ENCODE measurements at regions not wholly inside any gene's neighbourhood (a gene's known extent, or its start where the extent isn't known, plus 50 kb on each side); places are given as distances from the start of the nearest gene placed in this dataset.

DNA sequence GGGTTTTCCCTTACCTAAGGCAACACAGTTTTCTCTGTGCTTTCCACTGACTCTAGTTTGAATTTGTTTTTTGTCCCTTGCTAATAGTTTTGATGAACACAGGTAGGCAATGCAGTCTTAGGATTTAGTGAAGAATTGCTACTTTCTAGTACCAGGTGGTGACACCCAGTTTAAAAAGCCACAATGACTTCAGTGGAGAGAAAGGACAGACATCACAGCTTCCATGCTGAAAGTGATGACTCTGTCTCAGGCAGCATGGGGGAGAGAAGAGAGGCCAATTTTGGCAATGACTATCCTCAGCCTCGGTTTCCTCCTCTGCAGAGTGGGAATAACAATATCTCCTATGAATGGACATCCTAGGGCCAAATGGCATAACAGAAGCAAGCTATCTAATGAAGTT is 118.8 kb downstream of the AXIN2 start:
- DNase-seq, result no peak

DNA sequence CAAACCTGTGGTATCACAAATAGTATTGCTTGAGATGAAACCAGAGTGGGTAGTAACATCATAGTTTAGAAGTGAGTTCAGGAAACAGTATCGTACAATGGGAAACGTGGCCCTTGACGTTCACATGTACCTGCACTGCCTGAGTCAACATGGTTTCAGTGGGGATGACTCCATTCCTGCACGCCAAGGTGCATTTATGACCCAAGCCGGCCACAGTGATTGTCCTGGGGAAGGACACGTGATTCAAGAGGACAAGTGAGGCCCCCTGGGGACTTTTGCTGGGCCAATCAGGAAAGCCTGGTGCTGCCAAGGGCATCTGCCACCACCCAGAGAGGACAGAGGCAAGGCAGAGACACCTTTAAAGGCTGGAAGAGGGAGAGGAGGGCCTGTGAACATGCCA is 119.2 kb downstream of the AXIN2 start:
- DNase-seq, result no peak

DNA sequence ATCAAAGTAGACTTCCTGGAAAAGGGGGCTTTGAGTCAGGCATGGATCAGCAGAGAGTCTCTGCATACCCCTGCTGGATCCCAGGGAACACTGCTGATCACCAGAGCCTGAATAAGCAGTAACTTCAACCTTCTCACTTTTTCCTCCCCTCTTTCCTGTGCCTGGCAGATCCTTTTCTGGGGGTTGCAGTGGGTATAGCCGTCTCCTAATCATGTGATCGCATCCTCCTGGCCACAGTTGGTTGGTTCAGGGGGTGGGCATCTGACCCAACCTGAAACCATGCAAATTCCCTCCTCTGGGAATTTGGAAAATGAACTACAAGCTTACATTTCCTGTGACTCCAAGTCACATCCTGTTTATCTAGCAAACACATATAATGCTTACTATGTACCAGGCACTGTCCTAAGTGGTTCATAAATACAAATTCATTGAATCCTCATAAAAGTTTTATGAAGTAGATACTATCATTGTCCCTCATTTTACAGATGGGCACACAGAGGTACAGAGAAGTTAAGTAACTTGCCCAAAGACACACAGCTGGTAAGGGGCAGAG is 120.3 kb downstream of the AXIN2 start:
- no peak for DNase-seq

DNA sequence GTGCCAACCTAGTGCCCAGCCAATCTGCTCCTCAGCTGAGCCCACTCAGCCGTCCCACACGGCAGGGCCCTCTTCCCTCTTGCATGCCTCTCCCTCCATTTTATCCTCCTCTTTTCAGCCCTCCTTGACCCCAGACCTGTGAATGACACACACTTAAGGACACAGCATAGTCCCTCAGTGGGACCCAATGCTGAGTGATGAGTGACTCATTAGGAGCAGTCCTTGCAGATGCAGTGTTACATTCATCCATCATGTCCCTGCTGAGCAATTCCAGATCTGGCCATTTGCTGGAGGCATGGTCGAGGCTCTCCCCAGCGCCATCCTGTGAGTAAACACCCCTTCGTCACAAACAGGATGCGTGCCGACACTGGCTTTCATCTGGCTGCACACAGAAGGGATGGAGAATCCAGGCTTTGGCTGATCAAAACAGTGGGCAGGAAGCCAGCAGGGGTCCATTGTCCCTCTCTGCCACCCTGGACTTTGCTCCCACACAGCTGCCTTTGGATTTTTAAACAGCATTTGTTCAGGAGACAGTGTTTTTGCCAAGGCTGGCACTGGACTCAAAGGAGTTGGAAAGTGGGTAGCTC is 122.6 kb downstream of the AXIN2 start:
- no peak for DNase-seq

DNA sequence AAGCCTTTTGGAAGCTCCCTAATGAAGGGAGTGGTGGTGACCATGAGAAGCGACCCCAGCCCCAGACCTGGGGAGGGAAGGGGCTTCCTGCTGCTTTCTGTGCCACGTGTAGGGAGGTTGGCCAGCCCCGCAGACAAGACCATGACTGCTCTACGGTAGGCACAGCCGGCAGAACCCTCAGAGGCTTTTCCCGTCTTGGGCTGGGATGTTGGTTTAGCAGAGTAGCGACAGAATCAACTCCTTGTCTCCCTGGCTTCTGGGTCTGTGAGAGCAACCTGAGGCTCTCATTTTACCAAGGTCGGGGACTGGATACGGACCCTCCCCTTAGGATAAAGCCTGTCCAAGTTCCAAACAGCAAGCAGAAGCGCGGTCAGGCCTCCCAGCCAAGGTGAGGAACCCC is 123.3 kb downstream of the AXIN2 start:
- DNase-seq, result no peak

DNA sequence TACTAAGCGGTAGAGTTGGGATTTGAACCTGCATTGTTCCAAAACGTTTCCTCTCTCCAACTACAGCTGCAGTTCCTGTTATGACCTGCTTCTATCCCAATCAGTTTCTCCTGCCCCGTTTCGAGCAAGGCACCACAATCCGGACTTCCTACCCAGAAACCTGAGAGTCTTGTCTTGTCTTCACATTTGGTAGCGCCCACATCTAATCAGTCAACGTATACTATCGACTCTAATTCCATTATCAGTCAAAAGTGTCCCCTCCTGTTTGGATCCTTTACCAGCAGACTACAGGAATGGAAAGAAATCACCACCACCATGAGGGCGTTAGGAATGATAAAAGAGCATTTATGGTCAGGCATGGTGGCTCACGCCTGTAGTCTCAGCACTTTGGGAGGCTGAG is 124.6 kb downstream of the AXIN2 start:
- DNase-seq, result no peak

DNA sequence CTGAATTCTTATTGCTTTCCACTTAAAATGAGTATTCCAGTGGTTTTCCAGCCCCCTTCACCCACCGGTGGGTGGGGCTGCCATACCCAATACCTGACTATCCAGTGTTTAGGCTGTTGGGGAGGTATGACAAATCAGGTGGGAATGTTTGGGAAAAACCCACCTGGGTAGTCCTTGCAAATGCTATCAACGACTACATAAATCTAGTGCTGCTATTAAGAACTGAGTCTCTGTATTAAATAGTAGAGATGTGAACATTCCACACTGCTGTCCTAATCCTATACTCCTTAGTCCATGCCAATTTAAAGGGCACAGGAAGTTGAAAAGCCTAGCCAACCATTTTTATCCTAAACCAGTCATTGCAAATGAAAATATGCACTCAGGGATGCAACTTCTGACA is 126.6 kb downstream of the AXIN2 start:
- no peak for DNase-seq

DNA sequence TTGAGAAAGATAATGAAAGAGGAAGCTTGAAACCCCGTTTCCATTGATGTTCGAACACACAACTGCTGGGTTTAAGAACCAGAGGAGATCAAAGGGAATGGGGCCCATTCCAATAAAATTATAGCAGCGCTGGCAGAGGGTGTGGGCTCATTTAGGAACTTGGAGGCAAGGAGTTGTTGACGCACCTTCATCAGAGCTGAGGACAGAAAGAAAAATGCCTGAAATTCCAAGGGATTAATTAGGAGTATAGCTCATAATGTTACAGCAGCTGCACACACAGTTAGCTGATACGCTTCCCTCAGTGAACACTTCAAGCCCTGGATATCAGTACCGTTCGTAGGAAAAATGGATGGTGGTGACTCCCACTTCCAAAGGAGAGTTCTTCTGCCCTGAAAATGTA is 127.2 kb downstream of the AXIN2 start:
- no peak for DNase-seq

DNA sequence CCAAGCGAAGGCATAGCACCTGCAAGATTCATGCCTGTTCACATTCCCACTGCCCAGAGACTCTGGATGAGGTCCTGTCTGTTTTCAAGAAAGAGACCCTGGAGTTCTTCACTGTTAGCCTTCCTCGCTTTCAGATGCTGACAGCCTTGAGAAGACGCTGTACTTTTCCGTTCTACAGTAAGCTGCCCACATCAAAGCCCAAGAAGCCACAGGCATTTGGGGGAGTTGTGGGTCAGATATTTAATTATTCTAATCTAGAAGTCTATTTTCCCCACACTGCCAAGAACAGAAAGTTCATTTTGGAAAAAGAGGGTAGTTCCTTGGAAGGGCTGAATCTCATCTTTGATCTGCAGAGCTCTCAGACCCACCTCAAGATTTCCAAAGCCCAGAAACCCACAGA is 127.9 kb downstream of the AXIN2 start:
- no peak for DNase-seq

DNA sequence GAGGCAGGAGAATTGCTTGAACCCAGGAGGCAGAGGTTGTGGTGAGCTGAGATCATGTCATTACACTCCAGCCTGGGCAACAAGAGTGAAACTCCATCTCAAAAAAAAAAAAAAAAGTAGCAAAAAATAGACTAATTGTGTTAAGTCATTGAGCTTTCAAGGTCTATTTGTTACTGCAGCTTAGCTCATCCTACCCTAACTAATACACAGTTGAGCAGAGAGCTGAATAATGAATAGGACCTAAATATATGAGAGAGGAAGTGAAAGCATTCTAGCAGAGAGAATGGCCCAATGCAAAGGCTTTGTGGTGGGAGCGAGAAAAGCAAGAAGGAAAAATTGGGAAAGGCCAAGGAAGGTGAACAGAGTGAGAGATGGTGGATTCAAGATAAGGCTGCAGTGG is 128.3 kb downstream of the AXIN2 start:
- DNase-seq, result no peak

DNA sequence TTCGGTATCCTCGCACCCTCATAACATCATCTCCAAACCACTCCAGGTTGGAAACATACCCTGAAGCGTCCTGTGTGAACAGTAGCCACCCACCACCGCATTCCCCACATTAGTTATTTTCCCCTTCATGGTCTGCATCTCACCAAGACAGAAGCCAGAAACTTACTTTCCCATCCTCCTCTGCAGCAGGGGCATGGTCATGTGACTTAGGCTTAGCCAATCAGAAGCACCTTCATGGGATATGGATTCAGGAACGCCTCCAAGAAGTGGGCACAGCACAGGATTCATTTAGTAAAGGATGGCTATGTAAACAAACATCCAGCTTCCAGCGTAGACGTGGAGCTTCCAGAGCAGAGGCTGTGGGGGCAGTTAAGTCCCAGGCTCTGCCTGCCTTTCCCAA is 130.3 kb downstream of the AXIN2 start:
- no peak for DNase-seq

DNA sequence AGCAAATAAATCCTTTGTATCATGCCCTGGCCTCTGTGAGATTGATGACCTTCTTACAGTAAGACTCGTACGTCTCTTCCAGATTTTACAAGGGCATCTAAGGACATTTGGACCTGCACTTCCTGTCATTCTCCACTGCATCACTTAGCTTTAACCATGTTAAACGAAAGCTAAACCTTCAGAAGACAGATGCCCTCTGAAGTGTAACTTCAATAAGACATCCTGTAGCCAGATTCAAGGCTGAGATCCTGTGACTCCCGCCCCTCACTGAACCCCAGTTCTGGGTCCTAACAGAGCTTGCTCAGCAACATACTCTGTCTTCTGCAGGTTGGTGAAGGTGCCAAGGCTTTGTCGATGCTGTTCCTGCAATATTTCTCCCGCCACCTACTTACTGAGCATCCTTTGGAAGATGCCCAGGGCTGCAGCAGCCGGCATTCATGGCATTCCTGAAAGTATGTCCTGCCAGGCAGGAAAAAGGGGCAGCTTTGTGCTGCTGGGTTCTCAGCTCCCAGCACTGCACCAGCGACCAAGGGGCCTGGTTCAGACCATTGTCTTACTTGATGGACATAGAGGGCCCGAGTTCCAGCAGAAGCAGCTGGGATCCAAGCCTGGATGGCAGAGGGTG is 131.1 kb downstream of the AXIN2 start:
- DNase-seq, result no peak

DNA sequence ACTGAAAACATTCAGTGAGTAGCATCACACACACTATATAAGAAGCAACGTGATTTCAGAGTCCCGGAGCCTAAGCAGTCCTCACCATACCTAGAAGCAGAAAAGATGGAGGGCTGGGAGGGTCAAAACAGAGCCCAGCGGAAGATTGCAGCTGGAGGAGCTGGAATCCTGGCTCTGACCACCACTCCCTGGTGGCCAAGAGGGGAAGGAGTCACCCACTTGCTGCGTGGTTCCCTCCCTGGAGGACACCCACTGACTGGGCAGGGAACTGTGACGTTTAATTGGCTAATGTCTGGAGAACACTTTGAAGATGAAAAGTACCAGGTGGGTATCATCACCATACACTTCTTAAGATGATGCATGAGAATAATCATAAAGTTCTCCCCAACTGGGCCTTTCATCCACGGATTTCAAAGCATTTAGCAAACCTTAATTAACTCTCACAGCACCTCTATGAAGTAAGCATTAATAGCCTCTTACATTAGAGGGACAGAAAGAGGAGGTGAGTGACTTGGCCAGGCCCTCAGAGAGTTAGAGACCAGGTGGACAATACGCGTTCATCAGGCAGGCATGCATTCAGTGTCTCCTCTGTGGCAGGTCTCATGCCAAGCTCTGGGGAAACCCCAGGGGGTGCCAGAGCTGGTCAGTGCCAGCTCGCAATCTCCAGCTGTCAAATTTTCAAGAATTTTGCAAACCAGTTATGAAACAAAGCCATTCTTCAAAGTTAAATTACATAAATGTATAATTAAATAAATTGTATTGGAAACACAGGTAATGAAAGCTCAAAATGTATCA is 137.9 kb downstream of the AXIN2 start:
- DNase-seq, result no peak

DNA sequence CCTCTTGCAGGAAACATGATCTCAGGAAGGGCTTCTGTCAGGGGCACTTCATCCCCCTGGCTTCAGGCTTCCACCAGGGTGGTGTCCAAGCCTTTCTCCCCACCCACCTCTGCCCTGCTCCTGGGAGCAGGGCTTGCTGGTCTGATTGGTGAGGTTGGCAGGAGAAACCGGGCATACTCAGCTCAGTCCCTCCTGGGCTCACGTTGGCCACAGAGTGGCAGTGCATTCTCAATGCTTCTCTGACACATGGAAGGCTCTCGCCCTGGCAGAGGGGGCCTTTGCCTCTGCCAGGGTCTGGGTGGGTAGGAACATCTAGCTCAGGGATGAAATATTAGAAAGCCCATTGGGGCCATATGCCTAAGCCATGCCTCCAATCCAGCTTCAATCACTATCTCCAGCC is 142.8 kb downstream of the AXIN2 start:
- no peak for DNase-seq

DNA sequence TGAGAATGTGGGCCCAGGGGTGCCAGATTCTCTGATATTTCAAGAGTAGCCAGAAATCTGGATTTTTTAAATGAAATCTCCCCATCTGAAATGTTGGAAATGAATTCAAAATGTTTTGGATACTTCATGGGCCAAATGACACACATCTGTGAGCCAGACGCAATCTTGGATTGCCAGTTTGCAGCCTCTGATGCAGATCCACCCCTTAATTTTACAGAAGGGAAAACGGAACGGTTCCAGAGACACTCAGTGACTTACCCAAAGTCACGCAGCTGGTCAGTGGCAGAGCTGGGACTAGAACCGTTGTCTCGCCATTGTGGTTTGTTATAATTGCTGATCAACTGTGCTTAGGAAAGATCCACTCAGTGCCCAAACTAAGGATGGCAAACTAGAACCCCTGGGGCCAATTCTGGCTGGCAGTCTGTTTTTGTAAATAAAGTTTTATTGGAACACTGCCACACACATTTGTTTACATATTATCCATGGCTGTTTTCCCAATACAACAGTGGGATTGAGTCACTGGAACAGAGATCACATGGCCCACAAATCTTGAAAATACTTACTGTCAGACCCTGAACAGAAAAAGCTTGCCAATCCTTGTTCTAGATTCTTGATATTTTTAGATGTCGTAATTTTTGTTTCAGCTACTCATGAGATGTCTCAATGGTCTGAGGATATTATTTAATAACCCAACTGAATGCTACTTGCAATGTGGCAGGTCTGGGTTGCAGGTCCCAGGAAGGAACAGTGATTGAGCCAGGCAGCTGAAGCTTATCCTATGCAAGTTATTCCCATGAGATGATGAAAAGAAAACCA is 143.8 kb downstream of the AXIN2 start:
- no peak for DNase-seq

DNA sequence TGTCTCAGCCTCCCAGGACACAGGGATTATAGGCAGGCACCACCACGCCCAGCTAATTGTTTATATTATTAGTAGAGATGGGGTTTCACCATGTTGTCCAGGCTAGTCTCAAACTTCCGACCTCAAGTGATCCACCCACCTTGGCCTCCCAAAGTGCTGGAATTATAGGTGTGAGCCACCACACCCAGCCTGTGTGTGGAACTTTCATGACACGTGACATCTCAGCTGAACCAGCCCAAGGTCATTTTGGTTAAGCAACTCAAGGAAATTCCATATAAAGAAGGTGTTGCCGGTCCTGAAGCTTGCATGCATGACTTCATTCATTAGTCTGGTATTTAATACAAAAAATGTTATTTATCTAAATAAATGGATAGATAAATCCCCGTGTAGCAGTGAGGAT is 145.5 kb downstream of the AXIN2 start:
- no peak for DNase-seq

DNA sequence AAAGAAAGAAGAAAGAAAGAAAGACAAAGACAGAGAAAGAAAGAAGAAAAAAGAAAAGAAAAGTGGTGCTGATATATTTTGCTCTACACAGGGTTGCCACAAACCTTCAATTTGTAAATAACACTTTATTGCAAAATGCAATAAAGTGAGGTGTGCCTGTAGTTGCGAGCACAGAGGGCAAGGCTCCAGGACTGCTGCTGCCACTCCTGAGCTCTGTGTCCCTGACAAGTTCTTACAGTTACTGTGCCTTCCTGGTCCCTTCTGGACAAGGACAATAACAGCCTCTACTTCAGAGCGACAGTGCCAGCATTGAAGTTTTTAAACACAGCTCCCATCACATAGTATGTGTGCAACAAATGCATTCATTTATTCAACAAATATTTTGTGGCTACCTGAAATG is 148.1 kb downstream of the AXIN2 start:
- DNase-seq, result no peak

DNA sequence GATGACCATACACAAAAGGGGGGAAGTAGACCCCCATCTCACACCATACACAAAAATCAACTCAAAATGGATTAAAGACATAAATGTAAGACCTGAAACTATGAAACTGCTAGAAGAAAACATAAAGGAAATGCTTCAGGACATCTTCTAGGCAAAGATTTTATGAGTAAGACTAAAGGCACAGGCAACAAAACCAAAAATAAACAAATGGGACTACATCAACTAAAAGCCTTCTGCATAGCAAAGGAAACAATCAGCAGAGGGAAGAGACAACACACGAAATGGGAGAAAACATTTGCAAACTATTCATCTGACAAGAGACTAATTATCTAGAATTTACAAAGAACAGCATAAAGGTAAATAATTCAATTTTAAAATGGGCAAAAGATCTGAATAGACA is 152.1 kb downstream of the AXIN2 start:
- DNase-seq, result no peak

DNA sequence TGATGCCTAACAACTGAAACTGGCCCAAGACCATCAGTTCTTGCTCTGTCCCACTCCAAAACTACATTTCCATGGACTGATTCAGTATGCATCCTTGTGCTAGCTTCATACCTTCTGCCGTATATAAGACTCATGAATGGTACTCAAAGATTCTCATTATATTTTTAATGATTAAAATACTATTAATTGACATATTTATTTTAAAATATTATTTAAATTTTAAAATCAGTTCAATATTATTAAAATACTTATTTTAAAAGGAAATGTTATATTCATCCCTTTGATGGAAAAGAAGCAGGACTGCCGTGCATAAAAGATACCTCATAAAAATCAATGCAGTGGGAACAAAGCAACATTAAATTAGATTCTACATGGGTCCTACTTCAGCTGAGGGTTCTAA is 153.4 kb downstream of the AXIN2 start:
- no peak for DNase-seq

DNA sequence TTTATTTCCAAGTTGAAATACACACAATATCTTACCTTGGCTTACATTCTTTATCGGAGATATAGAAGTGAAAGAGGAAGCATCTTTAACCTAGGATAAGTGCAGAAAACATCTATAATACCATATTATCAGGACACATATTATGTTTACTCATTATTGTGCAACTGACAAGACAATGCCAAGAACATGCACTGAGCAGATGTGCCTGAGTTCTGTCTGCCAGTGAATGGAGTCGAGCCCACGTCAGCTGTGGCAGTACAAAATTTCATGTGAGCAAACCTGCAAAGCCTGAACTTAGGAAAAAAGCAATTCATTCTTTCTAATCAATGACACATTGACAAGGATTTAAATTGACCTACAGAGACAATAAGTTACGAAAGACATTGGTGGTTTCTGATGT is 154.4 kb downstream of the AXIN2 start:
- DNase-seq, result no peak

DNA sequence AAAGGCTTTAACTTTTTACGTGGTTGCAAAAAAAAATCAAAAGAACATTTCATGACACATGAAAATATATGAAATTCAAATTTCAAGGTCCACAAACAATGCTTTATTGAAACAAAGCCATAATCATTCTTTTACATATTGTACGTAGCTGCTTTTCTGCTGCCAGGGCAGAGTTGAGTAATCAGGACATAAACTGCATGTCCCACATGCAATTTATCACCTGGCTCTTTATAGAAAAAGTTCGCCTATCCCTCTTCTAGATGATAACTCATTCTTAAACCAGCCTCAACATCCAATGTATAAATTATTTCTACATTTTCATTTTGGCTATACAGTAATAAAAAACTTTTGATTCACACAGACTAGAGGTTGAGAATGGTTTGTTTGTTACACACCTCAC is 154.9 kb downstream of the AXIN2 start:
- DNase-seq, result no peak

DNA sequence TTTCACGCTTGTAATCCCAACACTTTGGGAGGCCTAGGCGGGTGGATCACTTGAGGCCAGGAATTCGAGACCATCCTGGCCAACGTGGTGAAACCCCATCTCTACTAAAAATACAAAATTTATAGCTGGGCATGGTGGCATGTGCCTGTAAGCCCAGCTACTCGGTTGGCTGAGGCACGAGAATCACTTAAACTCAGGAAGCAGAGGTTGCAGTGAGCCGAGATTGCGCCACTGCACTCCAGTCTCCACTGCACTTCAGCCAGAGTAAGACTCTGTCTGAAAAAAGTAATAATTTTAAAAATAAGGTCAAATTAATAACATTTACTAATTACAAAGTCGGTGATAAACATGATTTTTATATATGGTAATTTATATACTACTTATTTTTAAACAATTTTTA is 155.9 kb downstream of the AXIN2 start:
- DNase-seq, result no peak

DNA sequence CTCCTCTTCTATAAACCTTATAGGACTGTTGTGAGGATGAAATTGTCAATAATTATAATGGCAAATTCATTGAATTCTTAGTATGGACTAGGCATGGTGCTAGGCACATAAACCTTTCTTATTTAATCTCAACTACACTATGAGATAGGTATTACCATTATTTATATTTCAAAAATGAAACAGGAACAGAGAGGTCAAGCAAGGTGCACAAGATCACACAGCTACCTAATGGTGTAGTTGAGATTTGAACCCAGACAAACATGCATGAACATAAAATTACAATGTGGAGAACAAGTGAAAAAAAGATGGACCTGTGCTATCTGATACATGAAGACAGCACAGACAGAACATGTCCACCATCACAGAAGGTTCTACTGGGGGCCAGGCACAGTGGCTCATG is 156.7 kb downstream of the AXIN2 start:
- no peak for DNase-seq

All from activated effector memory CD4-positive, alpha-beta T cell treated with anti-CD3 and anti-CD28 coated beads, Interleukin-2, amount 50 U/mL, for 16 hours (primary cell).